ENCODE measurements at regions not wholly inside any gene's neighbourhood (a gene's known extent, or its start where the extent isn't known, plus 50 kb on each side); places are given as distances from the start of the nearest gene placed in this dataset.
"Not testable (repeated sequence)": the region's sequence is repeated elsewhere in the genome, so short reads cannot be mapped to it uniquely, and the experiment has no call there.

DNA sequence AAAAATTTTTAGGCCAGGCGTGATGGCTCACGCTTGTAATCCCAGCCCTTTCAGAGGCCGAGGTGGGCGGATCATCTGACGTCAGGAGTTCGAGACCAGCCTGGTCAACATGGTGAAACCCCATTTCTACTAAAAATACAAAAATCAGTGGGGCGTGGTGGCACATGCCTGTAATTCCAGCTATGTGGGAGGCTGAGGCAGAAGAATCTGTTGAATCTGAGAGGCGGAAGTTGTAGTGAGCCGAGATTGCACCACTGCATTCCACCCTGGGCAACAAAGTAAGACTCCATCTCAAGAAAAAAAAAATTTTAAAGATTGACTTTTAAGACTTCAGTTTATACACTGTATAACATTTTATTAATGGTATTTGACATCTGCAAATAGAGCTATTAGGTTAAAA is 60.1 kb upstream of the GNAQ start:
- TF ChIP-seq, protein P1, sequence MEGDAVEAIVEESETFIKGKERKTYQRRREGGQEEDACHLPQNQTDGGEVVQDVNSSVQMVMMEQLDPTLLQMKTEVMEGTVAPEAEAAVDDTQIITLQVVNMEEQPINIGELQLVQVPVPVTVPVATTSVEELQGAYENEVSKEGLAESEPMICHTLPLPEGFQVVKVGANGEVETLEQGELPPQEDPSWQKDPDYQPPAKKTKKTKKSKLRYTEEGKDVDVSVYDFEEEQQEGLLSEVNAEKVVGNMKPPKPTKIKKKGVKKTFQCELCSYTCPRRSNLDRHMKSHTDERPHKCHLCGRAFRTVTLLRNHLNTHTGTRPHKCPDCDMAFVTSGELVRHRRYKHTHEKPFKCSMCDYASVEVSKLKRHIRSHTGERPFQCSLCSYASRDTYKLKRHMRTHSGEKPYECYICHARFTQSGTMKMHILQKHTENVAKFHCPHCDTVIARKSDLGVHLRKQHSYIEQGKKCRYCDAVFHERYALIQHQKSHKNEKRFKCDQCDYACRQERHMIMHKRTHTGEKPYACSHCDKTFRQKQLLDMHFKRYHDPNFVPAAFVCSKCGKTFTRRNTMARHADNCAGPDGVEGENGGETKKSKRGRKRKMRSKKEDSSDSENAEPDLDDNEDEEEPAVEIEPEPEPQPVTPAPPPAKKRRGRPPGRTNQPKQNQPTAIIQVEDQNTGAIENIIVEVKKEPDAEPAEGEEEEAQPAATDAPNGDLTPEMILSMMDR (IDR thresholded peaks at IDR 0.05): no peak
- Histone ChIP-seq H3K27me3 (no peaks in the 10 kb centered on the region), H3K27ac (no peak overlapping the region), H3K9me3 (no peaks in the 10 kb centered on the region), H3K4me3 (no peak overlapping the region), H3K4me1 (no peaks in the 10 kb centered on the region), H3K36me3 (no peaks in the 10 kb centered on the region)
- no peak for DNase-seq (ENCODE audit: low spot score in 2 of 2)
- intact Hi-C loops (cut with DNase I): no loop called here

DNA sequence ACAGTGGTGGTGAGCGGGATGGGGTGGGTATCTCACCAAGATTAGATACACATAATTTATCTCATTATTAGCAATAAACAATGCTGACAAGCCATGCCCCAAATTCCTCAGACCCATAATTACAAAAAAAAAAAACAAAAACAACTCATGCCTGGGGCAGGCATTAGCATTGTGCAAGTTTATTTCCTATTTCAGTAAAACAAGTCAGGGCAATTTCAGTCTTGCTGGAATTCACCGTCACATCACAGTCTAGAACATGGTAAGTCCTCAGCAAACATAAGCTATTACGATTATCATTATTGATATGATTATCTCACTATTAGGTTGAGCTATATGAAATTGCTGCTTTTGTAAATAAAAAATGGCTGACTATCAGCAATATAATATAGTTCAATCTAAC is 57.5 kb upstream of the GNAQ start:
- H3K27ac ChIP-seq: no peak overlapping the region
- intact Hi-C loops (cut with DNase I): no loop called here
- H3K9me3 ChIP-seq: no peaks in the 10 kb centered on the region
- no peaks in the 10 kb centered on the region for H3K4me1 ChIP-seq
- no peaks in the 10 kb centered on the region for H3K36me3 ChIP-seq
- H3K27me3 ChIP-seq: no peaks in the 10 kb centered on the region
- DNase-seq (ENCODE audit: low spot score in 2 of 2): no peak
- no peak overlapping the region for H3K4me3 ChIP-seq
- TF ChIP-seq, protein P1 (IDR thresholded peaks at IDR 0.05): no peak

DNA sequence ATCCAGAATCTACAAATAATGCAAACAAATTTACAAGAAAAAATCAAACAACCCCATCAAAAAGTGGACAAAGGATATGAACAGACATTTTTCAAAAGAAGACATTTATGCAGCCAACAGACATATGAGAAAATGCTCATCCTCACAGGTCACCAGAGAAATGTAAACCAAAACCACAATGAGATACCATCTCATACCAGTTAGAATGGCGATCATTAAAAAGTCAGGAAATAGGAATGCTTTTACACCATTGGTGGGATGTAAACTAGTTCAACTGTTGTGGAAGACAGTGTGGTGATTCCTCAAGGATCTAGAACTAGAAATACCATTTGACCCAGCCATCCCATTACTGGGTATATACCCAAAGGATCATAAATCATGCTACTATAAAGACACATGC is 56.6 kb upstream of the GNAQ start:
- DNase-seq (ENCODE audit: low spot score in 2 of 2); H3K27me3 ChIP-seq; H3K27ac ChIP-seq; intact Hi-C loops (cut with DNase I); H3K36me3 ChIP-seq; H3K4me3 ChIP-seq; H3K4me1 ChIP-seq; H3K9me3 ChIP-seq: not testable (repeated sequence)
